Activated naive CD8-positive, alpha-beta T cell treated with anti-CD3 and anti-CD28 coated beads, Interleukin-2, amount 10 ng/mL, durations not matched to agents 7 days and 5 days (primary cell): ENCODE measurements at regions not wholly inside any gene's neighbourhood (a gene's known extent, or its start where the extent isn't known, plus 50 kb on each side); places are given as distances from the start of the nearest gene placed in this dataset.
A peak's percentile ranks its signal among the peaks of the same experiment; 100 is the strongest.

Experiments used
- ATAC-seq: fragments of 150-1000 bp; cut with Tn5 transposase; one replicate; pipeline ENCODE4 v1.10.0; 2021; ENCODE audit warnings: low read depth, moderate library complexity
- POLR2A ChIA-PET: fragments of 350-600 bp; sonication (Branson Sonifier 250); formaldehyde crosslinking; loops from one replicate; lab custom pipeline; 2021; ENCODE audit warnings: antibody characterized with exemption; lab: Charles Lee
- DNase-seq: peaks from one replicate; pipeline ENCODE4 v3.0.0; 2021
- H3K27ac Mint-ChIP-seq: one replicate; pipeline ENCODE4 v1.8.0; 2022; ENCODE audit warnings: mild to moderate bottlenecking, mixed read lengths
- H3K27me3 Mint-ChIP-seq: one replicate; pipeline ENCODE4 v1.8.0; 2022; ENCODE audit warnings: mild to moderate bottlenecking, moderate library complexity, mixed read lengths
- H3K36me3 Mint-ChIP-seq: one replicate; pipeline ENCODE4 v1.8.0; 2021; ENCODE audit warnings: mild to moderate bottlenecking, mixed read lengths
- H3K4me1 Mint-ChIP-seq: one replicate; pipeline ENCODE4 v1.8.0; 2021; ENCODE audit warnings: mixed read lengths
- H3K4me3 Mint-ChIP-seq: one replicate; pipeline ENCODE4 v1.8.0; 2022; ENCODE audit warnings: mild to moderate bottlenecking, moderate library complexity, mixed read lengths
- H3K9me3 Mint-ChIP-seq: one replicate; pipeline ENCODE4 v1.8.0; 2021; ENCODE audit warnings: mixed read lengths

DNA sequence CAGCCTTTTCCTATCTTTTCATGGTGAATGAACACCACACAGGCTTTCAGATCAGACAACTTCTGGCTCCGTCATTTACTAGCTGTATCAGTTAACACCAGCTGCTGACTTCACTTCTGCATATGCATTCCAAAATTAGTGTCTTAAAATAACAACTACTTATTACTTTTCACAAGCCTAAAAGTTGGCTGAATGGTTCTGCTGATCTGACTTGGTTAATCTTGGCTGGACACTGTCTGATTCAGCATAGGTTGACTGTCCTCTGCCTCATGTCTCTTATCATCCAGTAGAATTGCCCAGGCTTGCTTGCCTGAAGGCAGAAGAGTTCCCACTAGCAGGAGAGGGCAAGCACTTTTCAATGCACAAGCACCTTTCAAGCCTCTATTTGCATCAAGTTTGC, 72.7 kb downstream of the MARCHF4 start:
- H3K9me3 Mint-ChIP-seq, result no peaks in the 10 kb centered on the region
- H3K27me3 Mint-ChIP-seq, result no peaks in the 10 kb centered on the region
- DNase-seq, result no peak
- no peak overlapping the region for H3K4me3 Mint-ChIP-seq
- no peaks in the 10 kb centered on the region for H3K36me3 Mint-ChIP-seq
- peaks cover 6% of the 10 kb centered on the region for H3K4me1 Mint-ChIP-seq
- POLR2A ChIA-PET, result no interaction called here
- ATAC-seq, result no peak
- no peak overlapping the region for H3K27ac Mint-ChIP-seq

DNA sequence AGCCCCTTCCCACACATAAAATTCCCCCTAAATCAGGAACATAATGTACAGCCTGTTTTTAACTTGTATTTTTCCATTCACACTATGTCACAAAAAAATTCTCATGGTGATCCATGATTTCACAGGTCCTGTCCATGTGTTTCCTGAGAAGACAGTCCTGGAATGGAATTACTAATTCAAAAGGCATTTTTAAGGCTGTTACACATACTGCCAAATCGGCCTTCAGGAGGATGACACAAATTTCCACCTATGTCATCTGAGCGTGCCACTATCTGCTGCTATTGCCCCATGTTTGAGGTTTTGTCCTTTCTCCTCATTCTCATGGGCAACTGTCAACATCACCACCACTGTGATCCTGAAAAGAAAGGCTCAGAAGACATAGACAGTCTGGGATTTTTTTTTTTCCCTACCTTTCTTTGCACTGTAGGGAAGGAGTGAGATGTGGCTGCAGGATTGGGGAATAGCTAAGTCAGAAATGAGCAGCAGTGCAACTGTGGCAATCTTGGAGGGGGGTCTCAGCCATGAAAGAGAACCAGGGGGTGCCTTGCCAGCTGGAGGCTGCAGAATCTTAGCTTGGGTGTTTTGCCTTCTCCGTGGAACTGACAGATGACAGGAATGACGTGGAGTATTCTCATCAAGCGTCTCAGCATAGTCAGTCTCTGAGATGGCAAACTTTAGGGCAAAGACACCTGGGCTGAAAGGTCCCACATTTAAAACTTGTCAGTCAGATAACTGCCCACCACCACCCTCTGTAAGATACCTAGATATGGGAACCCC, 73.4 kb downstream of the MARCHF4 start:
- H3K9me3 Mint-ChIP-seq, result no peaks in the 10 kb centered on the region
- no peak for DNase-seq
- POLR2A ChIA-PET, result no interaction called here
- no peaks in the 10 kb centered on the region for H3K27me3 Mint-ChIP-seq
- no peak overlapping the region for H3K27ac Mint-ChIP-seq
- no peaks in the 10 kb centered on the region for H3K36me3 Mint-ChIP-seq
- ATAC-seq, result no peak
- no peak overlapping the region for H3K4me3 Mint-ChIP-seq
- H3K4me1 Mint-ChIP-seq, result peaks cover 6% of the 10 kb centered on the region

DNA sequence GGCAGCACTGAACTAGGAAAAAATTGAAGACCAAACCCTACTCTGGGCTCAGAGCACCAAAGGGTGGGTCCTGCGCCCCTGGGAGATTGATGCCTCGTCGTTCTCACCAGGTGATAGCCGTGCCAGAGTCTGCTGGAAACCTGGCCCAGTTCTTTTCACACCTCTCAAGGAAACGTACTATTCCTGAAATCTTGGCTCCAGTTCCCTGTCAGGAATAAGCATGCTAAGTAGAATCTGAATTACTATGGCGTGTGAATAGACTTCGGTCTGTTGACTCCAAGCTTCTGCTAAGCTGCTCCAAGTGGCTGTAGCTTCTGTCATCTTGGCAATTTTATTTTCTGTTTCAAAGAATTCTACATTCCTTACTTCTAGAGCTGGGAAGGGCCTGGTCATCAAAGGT, 75.4 kb downstream of the MARCHF4 start:
- DNase-seq (no peak), ATAC-seq (no peak)
- Mint-ChIP-seq H3K36me3 (no peaks in the 10 kb centered on the region), H3K9me3 (no peaks in the 10 kb centered on the region), H3K27me3 (no peaks in the 10 kb centered on the region), H3K27ac (no peak overlapping the region), H3K4me3 (no peak overlapping the region), H3K4me1 (peaks cover 6% of the 10 kb centered on the region)
- POLR2A ChIA-PET, result interaction anchor here (1.2 kb wide), 1 partner anchor 202 kb away, joined by 3 read pairs; the partner anchor contains the start of gene RPL37A

DNA sequence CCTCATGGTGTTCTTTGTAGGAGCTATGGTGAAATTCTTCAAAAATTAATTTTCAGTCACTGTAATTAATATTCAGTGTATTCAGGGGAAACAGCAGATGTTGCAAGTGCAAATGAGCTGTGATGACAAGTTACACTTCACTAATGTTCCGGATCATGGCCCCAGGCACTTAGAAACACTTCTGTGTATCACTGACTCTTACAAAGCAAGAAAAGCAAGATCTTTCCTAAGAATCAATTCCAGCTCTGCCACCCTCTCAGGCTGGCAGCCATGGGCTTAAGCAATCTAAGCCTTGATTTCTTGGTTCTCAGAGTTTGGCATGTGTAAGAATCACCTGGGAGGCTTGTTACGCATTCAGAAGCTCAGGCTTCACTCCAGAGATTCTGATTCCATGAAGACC, 78.0 kb downstream of the MARCHF4 start:
- ATAC-seq, result no peak
- no peak for DNase-seq
- H3K27me3 Mint-ChIP-seq, result no peaks in the 10 kb centered on the region
- H3K27ac Mint-ChIP-seq, result no peak overlapping the region
- no peaks in the 10 kb centered on the region for H3K9me3 Mint-ChIP-seq
- POLR2A ChIA-PET, result no interaction called here
- H3K4me3 Mint-ChIP-seq, result no peak overlapping the region
- H3K36me3 Mint-ChIP-seq, result no peaks in the 10 kb centered on the region
- peaks cover 6% of the 10 kb centered on the region for H3K4me1 Mint-ChIP-seq

DNA sequence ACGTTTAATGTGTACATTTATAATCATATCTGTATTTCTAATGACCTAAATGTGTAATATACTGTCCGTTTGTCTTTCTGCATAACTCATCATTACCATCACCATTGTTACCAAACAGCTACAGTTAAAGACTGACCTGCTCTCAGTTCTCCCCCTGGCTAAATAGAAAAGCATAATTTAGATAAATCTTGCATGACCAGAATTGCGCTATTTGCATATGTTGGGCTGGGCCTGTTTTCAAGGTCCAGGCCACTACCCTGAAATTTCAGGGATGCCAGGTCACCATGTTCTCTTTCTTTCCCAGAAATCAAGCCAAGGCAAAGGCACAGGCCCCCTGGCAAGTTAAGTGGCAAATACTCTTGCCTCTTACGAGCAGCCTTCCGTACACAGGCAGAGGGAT, 78.4 kb downstream of the MARCHF4 start:
- Mint-ChIP-seq H3K36me3 (no peaks in the 10 kb centered on the region), H3K27ac (no peak overlapping the region), H3K27me3 (no peaks in the 10 kb centered on the region), H3K4me1 (peaks cover 6% of the 10 kb centered on the region), H3K4me3 (no peak overlapping the region), H3K9me3 (no peaks in the 10 kb centered on the region)
- POLR2A ChIA-PET, result no interaction called here
- ATAC-seq (no peak), DNase-seq (no peak)

DNA sequence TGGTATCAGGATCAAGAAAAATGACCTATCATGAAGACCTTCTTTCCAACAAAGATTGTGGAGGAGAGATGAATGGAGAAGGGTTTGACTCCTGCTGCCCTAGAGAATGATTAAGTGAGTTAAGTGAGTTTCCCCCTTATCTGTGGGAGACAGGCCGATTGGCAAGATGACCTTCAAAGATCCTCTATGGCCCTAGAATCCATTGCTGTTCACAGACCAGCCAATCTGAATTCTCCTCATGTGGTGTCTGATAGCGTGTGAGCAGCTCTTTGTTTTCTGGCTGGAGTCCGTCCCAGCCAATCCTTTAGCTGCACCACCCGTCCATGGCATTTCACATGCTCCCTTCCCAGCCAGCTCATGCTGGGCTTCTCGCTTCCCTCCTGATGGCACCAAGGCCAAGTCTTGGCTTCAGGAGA, 79.4 kb downstream of the MARCHF4 start:
- no peak overlapping the region for H3K4me3 Mint-ChIP-seq
- ATAC-seq, result no peak
- no peaks in the 10 kb centered on the region for H3K9me3 Mint-ChIP-seq

DNA sequence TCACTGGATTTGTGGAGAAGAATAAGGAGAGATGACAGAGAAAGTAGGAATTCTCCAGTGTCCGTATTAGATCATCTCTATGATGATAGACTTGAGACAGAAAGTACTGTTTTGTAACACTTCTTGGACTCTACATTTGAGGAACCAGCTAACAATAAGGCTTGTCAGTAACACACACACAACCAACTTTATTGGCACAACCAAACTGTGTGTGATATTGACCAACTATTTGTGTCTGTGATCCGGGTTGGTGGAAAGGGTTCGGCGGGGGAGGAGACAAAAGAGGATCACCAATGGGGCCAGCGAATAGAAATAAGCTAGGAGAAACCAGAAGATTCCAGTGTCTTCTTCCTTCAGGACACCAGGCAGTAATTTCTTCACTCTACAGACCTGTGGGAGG, 79.8 kb downstream of the MARCHF4 start:
- Mint-ChIP-seq H3K36me3 (no peaks in the 10 kb centered on the region), H3K27ac (no peak overlapping the region), H3K27me3 (peaks cover 3% of the 10 kb centered on the region)

More for the DNA sequence above, 79.4 kb downstream of the MARCHF4 start:
- Mint-ChIP-seq H3K4me1 (peaks cover 6% of the 10 kb centered on the region), H3K27ac (no peak overlapping the region), H3K36me3 (no peaks in the 10 kb centered on the region), H3K27me3 (peaks cover 3% of the 10 kb centered on the region)
- no peak for DNase-seq
- POLR2A ChIA-PET, result no interaction called here

DNA sequence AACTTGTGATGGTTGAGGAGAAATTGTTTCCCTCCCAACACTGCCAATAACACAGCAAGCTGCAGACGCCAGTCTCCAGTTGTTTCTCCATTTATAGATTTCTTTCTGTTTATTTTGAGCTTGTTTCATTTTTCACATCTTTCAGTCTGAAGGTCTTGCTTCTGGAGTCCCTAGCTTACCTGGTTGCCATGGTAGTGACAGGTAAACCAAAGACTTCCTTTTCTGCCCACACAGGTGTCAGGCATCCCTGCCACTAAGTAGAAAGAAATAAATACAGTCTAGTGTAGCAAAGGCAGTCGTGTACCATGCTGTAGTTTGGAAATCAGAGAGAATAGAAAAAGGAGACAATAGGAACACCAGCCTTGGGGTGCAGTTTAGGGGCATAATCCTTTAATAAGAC, 82.8 kb downstream of the MARCHF4 start:
- H3K4me3 Mint-ChIP-seq, result no peak overlapping the region
- ATAC-seq (no peak), DNase-seq (no peak)
- no peaks in the 10 kb centered on the region for H3K36me3 Mint-ChIP-seq
- peaks cover 5% of the 10 kb centered on the region for H3K27me3 Mint-ChIP-seq
- H3K9me3 Mint-ChIP-seq, result no peaks in the 10 kb centered on the region
- H3K4me1 Mint-ChIP-seq, result no peaks in the 10 kb centered on the region
- no peak overlapping the region for H3K27ac Mint-ChIP-seq
- POLR2A ChIA-PET, result no interaction called here

More for the DNA sequence above, 79.8 kb downstream of the MARCHF4 start:
- no peak overlapping the region for H3K4me3 Mint-ChIP-seq
- no peaks in the 10 kb centered on the region for H3K9me3 Mint-ChIP-seq
- DNase-seq, result no peak
- POLR2A ChIA-PET, result no interaction called here
- peaks cover 6% of the 10 kb centered on the region for H3K4me1 Mint-ChIP-seq
- no peak for ATAC-seq

DNA sequence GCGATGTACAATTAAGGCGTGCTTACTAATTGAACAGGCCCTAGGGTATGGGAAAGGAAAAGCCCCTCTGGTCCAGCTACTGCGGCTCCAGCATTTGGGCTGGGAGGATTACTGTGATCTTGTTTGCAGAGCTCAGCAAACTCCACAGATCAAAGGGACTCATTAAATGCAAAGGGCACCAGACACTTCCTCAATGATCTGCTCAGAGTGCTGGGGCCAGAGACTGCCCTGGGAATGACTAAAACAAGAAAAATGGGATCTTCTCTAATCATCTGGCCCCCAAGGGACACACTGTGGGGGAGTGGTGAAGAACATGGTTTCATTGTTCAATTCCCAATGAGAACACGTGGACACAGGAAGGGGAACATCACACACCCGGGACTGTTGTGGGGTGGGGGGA, 85.0 kb downstream of the MARCHF4 start:
- peaks cover 5% of the 10 kb centered on the region for H3K27me3 Mint-ChIP-seq
- POLR2A ChIA-PET, result no interaction called here
- ATAC-seq (no peak), DNase-seq (no peak)
- no peaks in the 10 kb centered on the region for H3K4me1 Mint-ChIP-seq
- no peaks in the 10 kb centered on the region for H3K9me3 Mint-ChIP-seq
- H3K27ac Mint-ChIP-seq, result no peak overlapping the region
- H3K4me3 Mint-ChIP-seq, result no peak overlapping the region
- no peaks in the 10 kb centered on the region for H3K36me3 Mint-ChIP-seq

DNA sequence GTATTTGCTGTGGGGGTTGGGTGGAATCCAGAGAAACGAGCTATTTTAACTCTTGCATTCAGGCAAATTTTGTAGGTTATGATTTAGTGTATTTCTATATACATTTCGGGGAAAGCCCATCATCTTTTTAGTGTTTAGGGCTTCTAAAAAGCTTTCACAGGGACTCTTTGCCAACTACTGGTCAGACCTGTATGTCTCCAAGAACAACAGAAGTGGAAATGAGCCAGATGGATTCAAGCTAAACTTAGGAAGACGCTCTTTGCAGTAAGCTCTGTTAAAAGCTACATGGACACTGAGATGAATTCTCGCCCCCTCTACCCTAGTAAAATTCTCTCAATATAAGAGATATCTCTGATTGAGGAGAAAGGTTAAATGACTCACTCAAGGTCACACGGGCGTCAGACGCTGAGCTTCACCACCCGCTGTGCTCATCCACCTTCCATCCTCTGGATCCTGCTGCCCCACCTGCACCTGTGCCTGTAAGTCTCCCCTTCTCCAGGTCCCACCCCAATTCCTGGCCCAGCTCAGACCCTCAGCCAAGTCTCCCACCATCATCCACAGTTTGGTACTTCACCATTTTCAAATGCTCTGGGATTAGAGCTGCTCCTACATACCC, 85.6 kb downstream of the MARCHF4 start:
- ATAC-seq (no peak), DNase-seq (no peak)
- Mint-ChIP-seq H3K4me1 (no peaks in the 10 kb centered on the region), H3K9me3 (no peaks in the 10 kb centered on the region), H3K27ac (no peak overlapping the region), H3K36me3 (no peaks in the 10 kb centered on the region), H3K27me3 (peaks cover 5% of the 10 kb centered on the region), H3K4me3 (no peak overlapping the region)
- POLR2A ChIA-PET, result no interaction called here

DNA sequence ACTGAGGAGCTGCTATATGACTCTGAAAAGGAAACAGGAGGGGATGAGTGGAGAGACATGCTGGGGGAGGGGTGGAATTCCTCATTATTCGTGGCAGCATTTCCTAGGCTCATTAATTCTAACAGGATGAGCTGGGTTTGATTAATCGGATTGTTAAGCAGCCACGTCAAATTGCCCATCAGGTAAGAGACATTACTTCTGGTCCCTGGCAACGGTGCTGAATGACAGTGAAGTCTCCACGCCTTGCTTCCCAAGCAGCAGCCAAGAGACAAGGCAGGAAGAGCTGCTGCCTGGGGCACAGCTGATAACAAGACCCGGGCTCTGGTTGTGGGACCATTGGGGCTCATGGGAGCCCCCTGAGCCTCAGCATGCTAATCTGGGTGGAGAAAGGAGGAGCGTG, 86.6 kb downstream of the MARCHF4 start:
- H3K27me3 Mint-ChIP-seq, result peaks cover 5% of the 10 kb centered on the region
- H3K36me3 Mint-ChIP-seq, result no peaks in the 10 kb centered on the region
- POLR2A ChIA-PET, result no interaction called here
- H3K9me3 Mint-ChIP-seq, result no peaks in the 10 kb centered on the region
- ATAC-seq (no peak), DNase-seq (no peak)
- H3K4me3 Mint-ChIP-seq, result no peak overlapping the region
- no peaks in the 10 kb centered on the region for H3K4me1 Mint-ChIP-seq
- H3K27ac Mint-ChIP-seq, result no peak overlapping the region

DNA sequence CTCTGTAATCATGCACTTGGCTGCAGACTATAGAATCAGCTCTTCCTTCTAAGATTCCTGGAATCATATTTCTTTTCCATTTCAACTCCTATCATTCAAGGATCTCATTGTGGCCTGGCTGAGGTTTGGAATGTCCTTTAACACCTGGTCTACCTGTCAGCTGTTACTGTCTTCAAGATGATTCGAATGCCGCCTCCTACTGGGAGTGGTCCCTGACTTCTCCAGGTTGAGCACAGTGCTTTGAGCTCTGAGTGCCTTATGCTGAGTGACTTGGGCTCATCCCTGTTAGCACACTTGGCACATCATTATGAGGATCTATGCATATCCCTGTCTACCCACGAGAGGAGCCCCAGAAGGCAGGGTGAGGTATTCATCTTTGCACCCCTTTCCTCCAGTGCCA, 87.6 kb downstream of the MARCHF4 start:
- ATAC-seq (no peak), DNase-seq (no peak)
- H3K36me3 Mint-ChIP-seq, result no peaks in the 10 kb centered on the region
- no peaks in the 10 kb centered on the region for H3K4me1 Mint-ChIP-seq
- no peaks in the 10 kb centered on the region for H3K9me3 Mint-ChIP-seq
- POLR2A ChIA-PET, result no interaction called here
- peaks cover 5% of the 10 kb centered on the region for H3K27me3 Mint-ChIP-seq
- H3K27ac Mint-ChIP-seq, result no peak overlapping the region
- H3K4me3 Mint-ChIP-seq, result no peak overlapping the region

DNA sequence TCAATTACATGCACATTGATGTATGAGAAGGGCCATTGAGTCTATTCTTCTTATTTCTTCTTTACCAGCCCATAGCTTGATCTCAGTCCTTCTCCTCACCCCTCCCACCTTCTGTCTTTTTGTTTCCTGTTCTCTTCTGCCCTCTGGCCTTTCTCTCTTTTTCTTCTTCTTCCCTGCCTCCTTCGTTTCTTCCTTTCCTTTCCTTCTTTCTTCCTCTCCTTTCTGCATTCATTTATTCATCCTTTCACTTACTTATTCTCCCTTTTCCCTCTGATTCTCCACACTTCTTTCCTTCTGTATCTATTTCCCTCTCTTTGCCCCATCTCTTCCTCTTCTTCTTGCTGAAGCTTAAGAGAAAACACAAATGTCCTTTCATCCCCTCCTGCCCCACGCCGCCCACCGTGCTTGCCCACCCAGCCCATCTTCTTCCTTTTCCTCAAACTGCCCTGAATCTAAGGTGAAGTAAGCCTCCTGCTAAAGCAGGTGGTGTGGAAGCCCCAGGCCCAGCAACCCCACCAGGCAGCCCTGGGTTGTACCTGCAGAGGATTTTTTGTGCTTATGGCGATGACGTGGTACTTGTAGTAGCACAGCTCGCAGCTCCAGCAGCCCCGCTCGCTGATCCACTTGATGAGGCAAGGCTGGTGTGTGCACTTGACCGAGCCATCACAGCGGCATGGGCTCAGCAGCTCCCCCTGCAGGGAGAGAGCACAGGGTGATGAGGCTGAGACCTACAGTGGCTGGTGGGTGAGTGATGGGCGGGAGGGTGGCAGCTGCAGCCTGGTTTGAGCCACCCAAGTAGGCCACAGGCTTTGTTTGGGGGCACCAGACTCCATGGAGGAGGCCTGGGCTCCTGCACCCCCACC, 89.0 kb downstream of the MARCHF4 start:
- Mint-ChIP-seq H3K36me3 (no peaks in the 10 kb centered on the region), H3K27me3 (peaks cover 6% of the 10 kb centered on the region), H3K4me1 (no peaks in the 10 kb centered on the region), H3K9me3 (no peaks in the 10 kb centered on the region), H3K27ac (no peak overlapping the region), H3K4me3 (no peak overlapping the region)
- ATAC-seq (no peak), DNase-seq (peak; percentile 40)
- POLR2A ChIA-PET, result interaction anchor here (0.7 kb wide), 1 partner anchor 212 kb away, joined by 3 read pairs; no protein-coding TSS in a partner anchor
